Body of pancreas (tissue), 4 donors: ENCODE measurements at regions not wholly inside any gene's neighbourhood (a gene's known extent, or its start where the extent isn't known, plus 50 kb on each side); places are given as distances from the start of the nearest gene placed in this dataset.

Experiments
- ATAC-seq: fragments of 150-250 bp; one replicate; pipeline ENCODE4 v1.9.1; 2016
- DNase-seq, 4 donors: peaks; one replicate each; pipeline ENCODE4 v3.0.0-alpha.2; 2019
- H3K27ac ChIP-seq, 4 donors: fragments of 200-600 bp; sonication (generic); 1 replicate in 3 of 4; 2 replicates in 1 of 4; pipeline versions ENCODE4 v1.5.1 to v1.6.1; 2016 to 2019; ENCODE audit warnings: mild to moderate bottlenecking in 1 of 4, mixed read lengths in 1 of 4, moderate library complexity in 1 of 4
- H3K27me3 ChIP-seq, 2 donors: fragments of 200-600 bp; sonication (generic); one replicate each; pipeline ENCODE4 v1.6.0; 2016; ENCODE audit warnings: mild to moderate bottlenecking in 1 of 2
- H3K36me3 ChIP-seq, 2 donors: fragments of 200-600 bp; sonication (generic); replicated peaks in 1 of 2; 2 replicates each; pipeline ENCODE4 v1.5.1; 2016; ENCODE audit warnings: low read depth in 2 of 2; ENCODE audit not compliant: insufficient read depth in 1 of 2
- H3K4me1 ChIP-seq: fragments of 200-600 bp; sonication (generic); one replicate; pipeline ENCODE4 v1.6.0; 2016
- H3K4me3 ChIP-seq, 2 donors: fragments of 200-600 bp; sonication (generic); 1 replicate in 1 of 2; 2 replicates in 1 of 2; pipeline ENCODE4 v1.5.1; 2016 to 2019
- H3K9me3 ChIP-seq, 3 donors: fragments of 200-600 bp; sonication (generic); 1 replicate in 2 of 3; 2 replicates in 1 of 3; pipeline ENCODE4 v1.5.1; 2016
- POLR2A ChIP-seq, 3 donors: fragments of 450-650 bp; IDR thresholded peaks; one replicate each; pipeline ENCODE4 v1.6.1; 2016; ENCODE audit warnings: antibody characterized with exemption in 3 of 3, mild to moderate bottlenecking in 2 of 3
- WGBS, 2 donors: methylation state at CpG; one replicate each; pipeline ENCODE4 v1.1.5; 2017; 5-methylcytosine and 5-hydroxymethylcytosine counted together
- intact Hi-C: fragments of 100-400 bp; cut with DNase I; formaldehyde crosslinking; loops from one replicate; pipeline ENCODE4 v1.15.1; 2023
- TF ChIP-seq, protein P1 (sequence below), 7 experiments: fragments of 450-650 bp in 4 of 7; fragments of 200-600 bp in 3 of 7; sonication (generic) in 3 of 7; IDR thresholded peaks; one replicate each; pipeline ENCODE4 v1.5.1; 2016 to 2019; ENCODE audit warnings: antibody characterized with exemption in 7 of 7

DNA sequence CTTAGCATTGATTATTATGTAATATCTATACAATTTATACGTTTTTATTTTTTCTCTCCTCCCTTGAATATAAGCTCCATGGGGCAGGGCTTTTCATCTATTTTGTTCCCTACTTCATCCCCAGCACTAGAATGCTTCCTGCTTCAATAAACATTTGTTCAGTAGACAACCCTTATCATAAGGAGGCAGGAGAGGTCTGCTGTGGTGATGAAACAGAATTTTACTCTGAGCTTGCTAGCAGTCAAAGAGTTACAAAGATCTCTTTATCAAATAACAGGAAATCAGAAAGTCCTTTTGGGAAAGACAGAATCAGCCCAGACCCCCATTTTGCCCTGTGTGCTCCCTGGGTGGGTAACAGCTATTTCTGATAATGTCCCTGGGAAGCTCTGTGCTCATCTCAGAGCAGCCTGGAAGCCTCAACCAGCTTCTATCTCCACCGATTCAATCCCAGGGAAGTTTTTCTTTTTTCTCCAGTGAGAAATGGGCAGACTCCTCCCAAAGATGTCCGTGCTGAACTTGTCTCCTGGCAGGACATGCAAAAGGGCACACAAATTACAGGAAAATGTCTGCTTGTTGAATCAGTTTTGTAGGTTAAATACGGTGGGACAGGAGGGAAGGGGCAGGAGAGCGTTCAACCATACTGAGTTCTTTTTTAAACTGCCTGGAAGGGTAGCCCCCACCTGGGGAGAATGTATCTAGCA, 84.7 kb upstream of the PKDCC start:
- no peak overlapping the region for H3K4me3 ChIP-seq
- no peaks in the 10 kb centered on the region for H3K27me3 ChIP-seq
- ATAC-seq = no peak
- intact Hi-C loops = no loop called here
- no peaks in the 10 kb centered on the region for H3K9me3 ChIP-seq
- peaks cover 47% of the 10 kb centered on the region for H3K4me1 ChIP-seq
- no peak for DNase-seq
- TF ChIP-seq POLR2A (IDR thresholded peaks at IDR 0.05) = no peak
- TF ChIP-seq, protein P1, sequence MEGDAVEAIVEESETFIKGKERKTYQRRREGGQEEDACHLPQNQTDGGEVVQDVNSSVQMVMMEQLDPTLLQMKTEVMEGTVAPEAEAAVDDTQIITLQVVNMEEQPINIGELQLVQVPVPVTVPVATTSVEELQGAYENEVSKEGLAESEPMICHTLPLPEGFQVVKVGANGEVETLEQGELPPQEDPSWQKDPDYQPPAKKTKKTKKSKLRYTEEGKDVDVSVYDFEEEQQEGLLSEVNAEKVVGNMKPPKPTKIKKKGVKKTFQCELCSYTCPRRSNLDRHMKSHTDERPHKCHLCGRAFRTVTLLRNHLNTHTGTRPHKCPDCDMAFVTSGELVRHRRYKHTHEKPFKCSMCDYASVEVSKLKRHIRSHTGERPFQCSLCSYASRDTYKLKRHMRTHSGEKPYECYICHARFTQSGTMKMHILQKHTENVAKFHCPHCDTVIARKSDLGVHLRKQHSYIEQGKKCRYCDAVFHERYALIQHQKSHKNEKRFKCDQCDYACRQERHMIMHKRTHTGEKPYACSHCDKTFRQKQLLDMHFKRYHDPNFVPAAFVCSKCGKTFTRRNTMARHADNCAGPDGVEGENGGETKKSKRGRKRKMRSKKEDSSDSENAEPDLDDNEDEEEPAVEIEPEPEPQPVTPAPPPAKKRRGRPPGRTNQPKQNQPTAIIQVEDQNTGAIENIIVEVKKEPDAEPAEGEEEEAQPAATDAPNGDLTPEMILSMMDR (IDR thresholded peaks at IDR 0.05) = no peak
- no peaks in the 10 kb centered on the region for H3K36me3 ChIP-seq
- WGBS, 2 donors = 45 to 53% methylated on average over 5 of the region's 5 CpGs
- H3K27ac ChIP-seq = peak overlapping the region in 3 of 4 donors; percentile 45 to 77 (median 68)

DNA sequence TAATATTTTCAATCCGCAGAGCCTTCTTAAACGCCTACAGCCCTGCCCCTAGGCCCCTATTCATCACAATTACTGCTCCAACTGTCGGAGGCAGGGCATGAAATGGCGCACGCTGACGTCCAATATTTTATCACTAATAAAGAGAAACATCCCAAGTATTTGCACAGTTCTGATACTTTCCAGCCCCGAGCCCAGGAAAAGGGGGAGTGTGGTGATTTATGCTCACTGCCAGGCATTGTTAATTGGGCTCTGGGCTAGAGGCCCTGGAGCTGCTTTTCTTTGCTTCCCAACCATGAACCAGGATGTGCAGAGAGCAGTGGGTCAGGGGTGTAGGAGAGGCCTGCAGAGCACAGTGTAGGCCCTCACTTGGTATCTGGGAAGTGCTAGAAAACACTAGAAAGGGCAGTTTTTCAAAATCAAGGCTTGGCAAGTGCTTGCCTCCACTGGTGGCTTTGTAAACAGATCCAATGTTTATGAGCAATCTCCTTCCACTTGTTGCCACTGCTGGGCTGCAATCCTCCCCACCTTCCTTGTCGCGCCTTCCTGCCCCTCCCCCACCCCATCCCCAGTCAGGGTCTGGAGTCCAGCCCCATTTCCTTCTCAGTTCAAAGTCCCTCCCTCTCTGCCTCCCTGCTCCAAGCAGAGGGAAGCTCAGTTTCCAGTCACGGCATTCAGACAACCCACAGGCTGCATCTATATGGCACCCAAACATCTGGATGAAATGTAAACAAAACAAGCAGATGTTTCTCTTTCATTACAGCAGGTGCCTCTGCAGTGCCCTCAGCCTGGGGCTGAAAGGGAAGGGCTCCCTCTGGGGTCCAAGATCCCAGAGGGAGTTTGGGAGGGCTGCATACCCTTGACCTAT, 83.9 kb upstream of the PKDCC start:
- 46 to 50% methylated on average over 10 of the region's 10 CpGs for WGBS, 2 donors
- TF ChIP-seq POLR2A (IDR thresholded peaks at IDR 0.05) = no peak
- TF ChIP-seq, protein P1 (IDR thresholded peaks at IDR 0.05) = no peak
- Histone ChIP-seq H3K27me3 (no peaks in the 10 kb centered on the region), H3K27ac (peak overlapping the region in 3 of 4 donors; percentile 45 to 77 (median 68)), H3K4me3 (no peak overlapping the region), H3K36me3 (no peaks in the 10 kb centered on the region), H3K9me3 (no peaks in the 10 kb centered on the region), H3K4me1 (peaks cover 46% of the 10 kb centered on the region)
- intact Hi-C loops = no loop called here
- DNase-seq = peak; percentile 47 to 63 (median 58)
- ATAC-seq = peak; percentile 48

DNA sequence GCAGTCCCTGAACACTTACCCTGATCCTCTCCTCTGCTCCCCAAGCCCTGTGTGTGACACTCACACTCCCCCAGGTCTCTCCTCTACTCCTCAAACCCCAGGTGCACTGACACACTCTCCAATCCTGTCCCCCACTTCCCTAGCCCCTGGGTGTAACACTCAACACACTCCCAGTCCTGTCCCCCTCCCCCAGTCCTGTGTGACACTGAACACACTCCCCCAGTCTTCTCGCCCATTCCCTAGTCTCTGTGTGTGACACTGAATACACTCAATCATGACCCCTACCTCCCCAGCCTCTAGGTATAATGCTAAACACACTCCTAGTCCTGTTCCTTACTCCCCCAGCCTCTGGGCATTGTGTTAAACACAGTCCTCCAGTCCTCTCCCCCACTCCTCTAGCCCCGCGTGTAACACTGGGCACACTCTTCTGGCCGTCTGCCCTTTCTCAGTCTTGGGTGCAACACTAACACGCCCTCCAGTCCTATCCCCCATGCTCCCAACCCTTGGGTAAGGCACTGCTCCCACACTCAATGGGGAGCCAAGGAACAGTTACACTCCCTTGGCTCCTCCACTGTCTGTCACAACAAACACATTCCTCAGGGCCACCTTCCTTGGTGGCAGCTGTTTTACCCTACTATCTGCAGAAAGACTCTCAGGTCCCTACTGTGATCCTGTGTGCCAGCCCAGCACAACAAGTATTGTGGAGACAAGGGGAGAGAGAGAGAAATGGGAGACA, 82.5 kb upstream of the PKDCC start:
- H3K4me3 ChIP-seq = no peak overlapping the region
- no peaks in the 10 kb centered on the region for H3K36me3 ChIP-seq
- no peak for ATAC-seq
- TF ChIP-seq, protein P1 (IDR thresholded peaks at IDR 0.05) = no peak
- TF ChIP-seq POLR2A (IDR thresholded peaks at IDR 0.05) = no peak
- DNase-seq = no peak
- intact Hi-C loops = no loop called here
- peaks cover 46% of the 10 kb centered on the region for H3K4me1 ChIP-seq
- H3K9me3 ChIP-seq = no peaks in the 10 kb centered on the region
- WGBS, 2 donors = 83 to 89% methylated on average over 5 of the region's 5 CpGs
- no peaks in the 10 kb centered on the region for H3K27me3 ChIP-seq
- peak overlapping the region in 3 of 4 donors; percentile 72 to 79 (median 79) for H3K27ac ChIP-seq

DNA sequence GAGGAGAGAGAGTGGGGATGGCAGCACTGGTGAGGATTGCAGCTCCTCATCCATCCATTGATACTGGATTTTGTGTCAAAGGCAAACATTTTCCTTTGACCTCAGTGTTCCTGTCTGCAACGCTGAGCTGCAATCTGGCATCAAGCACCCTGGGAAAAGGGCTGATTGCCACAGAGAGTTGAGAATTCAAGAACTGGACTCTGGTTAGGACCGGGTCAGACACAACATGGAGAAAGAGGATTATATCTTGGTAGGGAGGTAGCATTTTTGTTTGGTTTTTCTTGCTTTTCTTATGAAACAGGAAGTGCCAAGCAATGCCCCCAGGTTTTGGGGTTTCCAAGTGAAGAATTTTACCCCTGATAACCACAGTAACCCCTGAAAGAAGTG, 81.9 kb upstream of the PKDCC start:
- Histone ChIP-seq H3K4me3 (no peak overlapping the region), H3K36me3 (no peaks in the 10 kb centered on the region), H3K27ac (peak overlapping the region in 3 of 4 donors; percentile 72 to 79 (median 79)), H3K27me3 (no peaks in the 10 kb centered on the region), H3K4me1 (peaks cover 46% of the 10 kb centered on the region), H3K9me3 (no peaks in the 10 kb centered on the region)
- intact Hi-C loops = no loop called here
- DNase-seq (peak in 2 of 4 donors; percentile 27 to 35), ATAC-seq (no peak)
- no peak for TF ChIP-seq POLR2A (IDR thresholded peaks at IDR 0.05)
- TF ChIP-seq, protein P1 (IDR thresholded peaks at IDR 0.05) = no peak
- WGBS, 2 donors = 28 to 40% methylated on average over 2 of the region's 2 CpGs
